LNCAP (cell line): ENCODE measurements at regions not wholly inside any gene's neighbourhood (a gene's known extent, or its start where the extent isn't known, plus 50 kb on each side); places are given as distances from the start of the nearest gene placed in this dataset.

Source experiments
- TF ChIP-seq, protein P1 (sequence below): fragments of 450-650 bp; IDR thresholded peaks from 2 replicates; pipeline ENCODE4 v1.5.1; 2017; ENCODE audit warnings: mild to moderate bottlenecking

DNA sequence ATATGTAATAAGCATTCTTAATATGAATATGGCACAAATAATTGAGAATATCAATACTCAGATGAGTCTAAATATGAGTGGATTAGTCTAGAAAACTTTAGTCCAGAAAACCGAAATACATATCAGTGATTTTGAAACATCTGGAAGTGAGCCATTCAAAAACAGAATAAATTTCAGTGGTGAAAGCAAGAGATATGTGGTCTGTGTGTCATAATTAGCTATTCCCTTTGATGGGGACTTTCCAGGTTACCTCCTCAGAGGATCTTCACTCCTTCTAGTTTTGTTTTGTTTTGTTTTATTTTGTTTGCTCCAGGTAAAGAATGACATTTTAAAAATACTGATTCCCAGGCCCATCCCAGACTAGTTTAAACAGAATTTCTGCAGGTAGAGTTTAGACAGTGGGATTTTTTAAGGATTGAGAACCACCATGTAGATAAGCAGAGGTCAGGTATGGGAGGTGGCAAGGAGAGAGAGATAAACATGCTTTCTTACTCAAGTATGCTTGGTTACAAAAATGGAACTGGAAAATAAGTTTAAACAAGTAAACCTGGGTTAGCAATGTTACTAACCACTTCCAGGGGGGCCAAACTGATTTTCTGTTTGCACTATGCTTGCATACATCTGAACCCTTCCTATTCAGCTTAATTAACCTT lies 70.7 kb downstream of the NABP1 start:
- TF ChIP-seq, protein P1, sequence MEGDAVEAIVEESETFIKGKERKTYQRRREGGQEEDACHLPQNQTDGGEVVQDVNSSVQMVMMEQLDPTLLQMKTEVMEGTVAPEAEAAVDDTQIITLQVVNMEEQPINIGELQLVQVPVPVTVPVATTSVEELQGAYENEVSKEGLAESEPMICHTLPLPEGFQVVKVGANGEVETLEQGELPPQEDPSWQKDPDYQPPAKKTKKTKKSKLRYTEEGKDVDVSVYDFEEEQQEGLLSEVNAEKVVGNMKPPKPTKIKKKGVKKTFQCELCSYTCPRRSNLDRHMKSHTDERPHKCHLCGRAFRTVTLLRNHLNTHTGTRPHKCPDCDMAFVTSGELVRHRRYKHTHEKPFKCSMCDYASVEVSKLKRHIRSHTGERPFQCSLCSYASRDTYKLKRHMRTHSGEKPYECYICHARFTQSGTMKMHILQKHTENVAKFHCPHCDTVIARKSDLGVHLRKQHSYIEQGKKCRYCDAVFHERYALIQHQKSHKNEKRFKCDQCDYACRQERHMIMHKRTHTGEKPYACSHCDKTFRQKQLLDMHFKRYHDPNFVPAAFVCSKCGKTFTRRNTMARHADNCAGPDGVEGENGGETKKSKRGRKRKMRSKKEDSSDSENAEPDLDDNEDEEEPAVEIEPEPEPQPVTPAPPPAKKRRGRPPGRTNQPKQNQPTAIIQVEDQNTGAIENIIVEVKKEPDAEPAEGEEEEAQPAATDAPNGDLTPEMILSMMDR = no peak

DNA sequence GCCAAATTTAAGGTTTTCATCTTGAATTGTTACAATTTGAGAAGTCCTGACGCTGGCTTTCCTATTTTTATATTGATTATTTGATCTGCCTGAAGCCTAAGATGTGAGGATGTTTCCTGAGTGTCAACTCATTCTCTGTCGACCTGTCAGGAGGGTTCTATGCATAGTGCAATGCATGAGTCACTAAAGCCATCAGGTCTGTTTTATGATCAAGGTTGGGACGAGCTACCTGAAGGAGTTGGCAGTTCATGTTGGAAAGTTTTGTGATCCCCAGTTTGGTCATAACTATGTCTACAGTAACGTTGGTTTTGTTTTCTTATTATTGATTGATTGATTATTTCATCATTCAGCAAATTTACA lies 71.2 kb downstream of the NABP1 start:
- TF ChIP-seq, protein P1 = no peak

DNA sequence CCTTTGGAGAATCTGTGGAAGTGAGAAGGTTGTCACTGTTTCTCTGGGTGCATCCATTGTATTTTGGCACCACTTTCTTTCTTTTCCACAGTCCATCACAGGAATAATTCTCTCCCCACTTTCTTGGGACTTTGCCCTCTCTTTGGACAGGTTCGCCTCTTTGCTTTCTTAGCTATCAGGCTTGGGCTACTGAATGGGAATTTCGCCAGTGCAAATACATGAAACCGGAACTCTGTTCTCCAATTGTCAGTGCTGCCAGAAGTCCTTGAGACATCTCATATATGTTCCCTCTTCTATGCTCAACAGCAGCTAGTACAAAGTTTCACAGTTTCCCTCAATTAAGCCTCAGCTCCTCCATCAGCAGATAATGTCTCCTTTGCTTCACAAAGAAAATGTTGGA lies 76.2 kb downstream of the NABP1 start:
- TF ChIP-seq, protein P1 = no peak

DNA sequence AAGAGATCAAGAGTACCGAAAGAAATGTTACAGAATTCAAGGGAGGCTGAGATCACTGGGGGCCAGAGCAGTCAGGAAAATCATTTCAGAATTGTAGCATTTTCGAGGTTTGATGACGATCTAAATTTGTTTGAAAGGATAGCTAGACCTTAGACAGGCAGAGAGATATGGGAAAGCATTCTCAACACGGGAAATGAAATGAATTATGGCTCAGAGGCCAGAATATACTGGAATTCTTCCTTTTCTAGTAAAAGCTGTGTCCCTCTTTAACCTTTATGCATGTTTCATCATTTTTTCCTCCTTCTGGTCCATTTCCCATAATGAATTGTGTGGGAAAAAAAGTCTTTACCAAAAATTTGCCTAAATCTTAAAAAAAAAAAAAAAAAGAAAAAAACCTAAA lies 78.8 kb downstream of the NABP1 start:
- TF ChIP-seq, protein P1 = no peak

DNA sequence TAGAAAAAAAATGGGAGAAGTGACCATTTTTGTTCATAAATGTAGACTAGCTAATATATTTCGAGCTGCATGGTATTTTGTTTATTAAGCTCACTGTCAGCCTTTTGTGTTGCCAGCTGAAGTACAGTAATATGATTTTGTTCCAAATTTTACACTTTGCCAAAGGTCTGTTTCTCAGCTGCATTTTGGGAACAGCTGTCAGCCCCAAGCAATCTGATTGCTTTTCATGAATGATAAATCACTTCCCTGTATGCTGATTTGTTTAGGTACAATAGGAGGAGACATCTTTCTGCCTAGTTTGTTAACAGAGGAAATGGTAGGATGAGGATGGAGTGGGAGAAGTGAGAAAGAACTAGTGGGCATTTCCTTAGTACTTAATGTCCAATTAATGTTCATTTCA lies 79.3 kb downstream of the NABP1 start:
- TF ChIP-seq, protein P1 = no peak

DNA sequence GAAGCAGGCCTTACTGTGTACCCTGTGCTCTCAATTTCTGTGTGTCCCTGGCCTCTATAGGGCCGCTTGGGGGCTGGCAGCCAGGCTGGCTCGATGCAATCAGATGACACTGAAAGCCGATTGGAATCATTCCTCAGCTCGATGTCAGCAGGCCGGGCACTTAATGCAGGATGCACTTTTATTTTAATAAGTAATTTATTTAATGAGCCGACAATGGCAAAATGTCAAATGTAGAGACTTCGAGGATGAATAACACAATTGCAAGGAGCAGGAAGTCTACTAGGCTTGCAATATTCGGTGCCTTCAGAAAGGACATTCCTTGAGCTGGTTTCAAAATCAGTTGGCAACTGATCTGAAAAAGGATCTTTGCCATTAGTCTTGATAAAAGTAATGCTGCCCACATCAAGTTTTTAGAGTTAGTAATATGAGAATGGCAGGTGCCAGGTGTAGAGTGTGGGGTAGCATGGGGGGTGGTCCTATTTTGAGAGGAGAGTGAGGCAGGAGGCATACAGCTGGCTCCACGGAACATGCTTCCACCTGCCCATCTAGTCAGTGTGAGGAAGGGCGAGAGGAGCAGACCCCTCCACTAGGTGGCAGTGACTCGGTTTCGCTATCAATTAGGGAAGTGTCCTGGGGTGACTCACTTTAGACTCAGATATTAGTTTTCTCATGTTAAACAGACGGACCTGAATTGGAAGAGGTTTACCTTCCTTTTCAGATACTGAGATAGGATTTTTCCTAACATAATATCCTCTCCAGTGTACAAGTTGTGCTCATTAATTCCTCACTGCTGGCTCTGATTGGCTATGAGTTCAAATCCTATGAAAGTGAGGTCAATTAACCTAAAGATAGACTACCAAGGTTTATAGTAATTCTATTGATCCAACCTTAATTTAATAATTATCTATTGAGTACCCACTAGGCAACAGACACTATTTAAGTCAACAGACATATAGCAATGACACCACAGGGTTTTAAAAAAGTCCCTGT lies 80.9 kb downstream of the NABP1 start:
- TF ChIP-seq, protein P1 = peak; percentile 67

DNA sequence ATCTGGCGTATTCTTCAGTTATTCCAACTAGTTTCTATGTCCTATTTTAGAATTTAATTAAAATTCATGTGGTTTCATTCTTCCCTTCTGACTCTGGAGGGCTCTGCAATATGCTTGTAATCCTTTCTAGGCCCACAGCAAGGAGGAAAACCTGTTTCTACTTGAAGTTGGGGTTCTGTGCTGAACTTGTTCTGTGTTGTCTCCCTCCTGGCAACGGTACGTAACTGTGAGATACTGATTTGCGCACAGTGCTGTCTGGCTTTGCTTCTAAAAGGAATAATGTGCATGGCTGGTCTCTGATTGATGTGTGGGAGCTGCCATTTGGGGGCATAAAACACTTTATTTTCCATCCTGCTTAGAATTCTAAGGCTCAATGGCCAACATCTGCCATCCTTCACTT lies 81.7 kb downstream of the NABP1 start:
- TF ChIP-seq, protein P1 = no peak
